ENCODE measurements at regions not wholly inside any gene's neighbourhood (a gene's known extent, or its start where the extent isn't known, plus 50 kb on each side); places are given as distances from the start of the nearest gene placed in this dataset.

- no peak for TF ChIP-seq NR3C1 (CRISPR knock-in tag; IDR thresholded peaks at IDR 0.05)
- no peak for TF ChIP-seq EHMT2 (IDR thresholded peaks at IDR 0.05; ENCODE audit: borderline replicate concordance, low read depth, low read length)
- TF ChIP-seq SP140L (CRISPR knock-in tag; IDR thresholded peaks at IDR 0.05; ENCODE audit: borderline replicate concordance) = no peak
- TF ChIP-seq ZNF816 (CRISPR knock-in tag; IDR thresholded peaks at IDR 0.05; ENCODE audit: borderline replicate concordance) = no peak
- TF ChIP-seq, protein P1, sequence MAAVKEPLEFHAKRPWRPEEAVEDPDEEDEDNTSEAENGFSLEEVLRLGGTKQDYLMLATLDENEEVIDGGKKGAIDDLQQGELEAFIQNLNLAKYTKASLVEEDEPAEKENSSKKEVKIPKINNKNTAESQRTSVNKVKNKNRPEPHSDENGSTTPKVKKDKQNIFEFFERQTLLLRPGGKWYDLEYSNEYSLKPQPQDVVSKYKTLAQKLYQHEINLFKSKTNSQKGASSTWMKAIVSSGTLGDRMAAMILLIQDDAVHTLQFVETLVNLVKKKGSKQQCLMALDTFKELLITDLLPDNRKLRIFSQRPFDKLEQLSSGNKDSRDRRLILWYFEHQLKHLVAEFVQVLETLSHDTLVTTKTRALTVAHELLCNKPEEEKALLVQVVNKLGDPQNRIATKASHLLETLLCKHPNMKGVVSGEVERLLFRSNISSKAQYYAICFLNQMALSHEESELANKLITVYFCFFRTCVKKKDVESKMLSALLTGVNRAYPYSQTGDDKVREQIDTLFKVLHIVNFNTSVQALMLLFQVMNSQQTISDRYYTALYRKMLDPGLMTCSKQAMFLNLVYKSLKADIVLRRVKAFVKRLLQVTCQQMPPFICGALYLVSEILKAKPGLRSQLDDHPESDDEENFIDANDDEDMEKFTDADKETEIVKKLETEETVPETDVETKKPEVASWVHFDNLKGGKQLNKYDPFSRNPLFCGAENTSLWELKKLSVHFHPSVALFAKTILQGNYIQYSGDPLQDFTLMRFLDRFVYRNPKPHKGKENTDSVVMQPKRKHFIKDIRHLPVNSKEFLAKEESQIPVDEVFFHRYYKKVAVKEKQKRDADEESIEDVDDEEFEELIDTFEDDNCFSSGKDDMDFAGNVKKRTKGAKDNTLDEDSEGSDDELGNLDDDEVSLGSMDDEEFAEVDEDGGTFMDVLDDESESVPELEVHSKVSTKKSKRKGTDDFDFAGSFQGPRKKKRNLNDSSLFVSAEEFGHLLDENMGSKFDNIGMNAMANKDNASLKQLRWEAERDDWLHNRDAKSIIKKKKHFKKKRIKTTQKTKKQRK (IDR thresholded peaks at IDR 0.05; ENCODE audit: low read length) = no peak
- no peak for TF ChIP-seq ZNF549 (CRISPR knock-in tag; IDR thresholded peaks at IDR 0.05)
- no peak for TF ChIP-seq HNRNPK (IDR thresholded peaks at IDR 0.05; ENCODE audit: low read depth, low read length, poor library complexity, severe bottlenecking)
- no peak for TF ChIP-seq FOXP4 (CRISPR knock-in tag; IDR thresholded peaks at IDR 0.05)
Observed at GRCh38 chr16:79393127-79393526, 207.4 kb downstream of the MAF start.
